Endothelial cell (in vitro differentiated cells): ENCODE measurements at regions not wholly inside any gene's neighbourhood (a gene's known extent, or its start where the extent isn't known, plus 50 kb on each side); places are given as distances from the start of the nearest gene placed in this dataset.

ENCODE experiments used
- DNase-seq: peaks from one replicate; pipeline ENCODE4 v3.0.0; 2021; ENCODE audit warnings: low spot score
- H3K27ac Mint-ChIP-seq: one replicate; pipeline ENCODE4 v1.8.0; 2021; ENCODE audit warnings: mixed read lengths, inconsistent platforms; ENCODE audit not compliant: unreplicated experiment
- H3K27me3 Mint-ChIP-seq: one replicate; pipeline ENCODE4 v1.8.0; 2021; ENCODE audit warnings: mild to moderate bottlenecking, moderate library complexity, mixed read lengths, inconsistent platforms; ENCODE audit not compliant: unreplicated experiment
- H3K36me3 Mint-ChIP-seq: one replicate; pipeline ENCODE4 v1.8.0; 2021; ENCODE audit warnings: mild to moderate bottlenecking, low read depth, mixed read lengths, inconsistent platforms; ENCODE audit not compliant: unreplicated experiment
- H3K4me1 Mint-ChIP-seq: one replicate; pipeline ENCODE4 v1.8.0; 2021; ENCODE audit warnings: mild to moderate bottlenecking, mixed read lengths, inconsistent platforms; ENCODE audit not compliant: unreplicated experiment
- H3K4me3 Mint-ChIP-seq: one replicate; pipeline ENCODE4 v1.8.0; 2021; ENCODE audit warnings: mild to moderate bottlenecking, mixed read lengths, inconsistent platforms; ENCODE audit not compliant: unreplicated experiment
- H3K9me3 Mint-ChIP-seq: one replicate; pipeline ENCODE4 v1.8.0; 2021; ENCODE audit warnings: mixed read lengths, inconsistent platforms; ENCODE audit not compliant: unreplicated experiment
- TF ChIP-seq, protein P1 (sequence below): fragments of 200-600 bp; sonication (generic); IDR thresholded peaks from one replicate; pipeline ENCODE4 v1.5.0; 2021; ENCODE audit warnings: antibody characterized with exemption; ENCODE audit not compliant: unreplicated experiment

- H3K4me1 Mint-ChIP-seq, result peaks cover 27% of the 10 kb centered on the region
- no peak overlapping the region for H3K27ac Mint-ChIP-seq
- peaks cover 4% of the 10 kb centered on the region for H3K9me3 Mint-ChIP-seq
- no peak for DNase-seq
- no peak overlapping the region for H3K4me3 Mint-ChIP-seq
- peaks cover 7% of the 10 kb centered on the region for H3K27me3 Mint-ChIP-seq
- no peaks in the 10 kb centered on the region for H3K36me3 Mint-ChIP-seq
- TF ChIP-seq, protein P1, sequence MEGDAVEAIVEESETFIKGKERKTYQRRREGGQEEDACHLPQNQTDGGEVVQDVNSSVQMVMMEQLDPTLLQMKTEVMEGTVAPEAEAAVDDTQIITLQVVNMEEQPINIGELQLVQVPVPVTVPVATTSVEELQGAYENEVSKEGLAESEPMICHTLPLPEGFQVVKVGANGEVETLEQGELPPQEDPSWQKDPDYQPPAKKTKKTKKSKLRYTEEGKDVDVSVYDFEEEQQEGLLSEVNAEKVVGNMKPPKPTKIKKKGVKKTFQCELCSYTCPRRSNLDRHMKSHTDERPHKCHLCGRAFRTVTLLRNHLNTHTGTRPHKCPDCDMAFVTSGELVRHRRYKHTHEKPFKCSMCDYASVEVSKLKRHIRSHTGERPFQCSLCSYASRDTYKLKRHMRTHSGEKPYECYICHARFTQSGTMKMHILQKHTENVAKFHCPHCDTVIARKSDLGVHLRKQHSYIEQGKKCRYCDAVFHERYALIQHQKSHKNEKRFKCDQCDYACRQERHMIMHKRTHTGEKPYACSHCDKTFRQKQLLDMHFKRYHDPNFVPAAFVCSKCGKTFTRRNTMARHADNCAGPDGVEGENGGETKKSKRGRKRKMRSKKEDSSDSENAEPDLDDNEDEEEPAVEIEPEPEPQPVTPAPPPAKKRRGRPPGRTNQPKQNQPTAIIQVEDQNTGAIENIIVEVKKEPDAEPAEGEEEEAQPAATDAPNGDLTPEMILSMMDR, result no peak
These were observed 84.8 kb upstream of the HNF1B start for GRCh38 chr17:37829592-37830123.

GRCh38 chr17:37828651-37829124 is 83.8 kb upstream of the HNF1B start:
- H3K27ac Mint-ChIP-seq, result no peak overlapping the region
- TF ChIP-seq, protein P1, result no peak
- DNase-seq, result no peak
- H3K36me3 Mint-ChIP-seq, result no peaks in the 10 kb centered on the region
- peaks cover 5% of the 10 kb centered on the region for H3K27me3 Mint-ChIP-seq
- H3K9me3 Mint-ChIP-seq, result no peaks in the 10 kb centered on the region
- no peak overlapping the region for H3K4me3 Mint-ChIP-seq
- peaks cover 27% of the 10 kb centered on the region for H3K4me1 Mint-ChIP-seq

GRCh38 chr17:37827905-37828650 is 83.2 kb upstream of the HNF1B start:
- Mint-ChIP-seq H3K36me3 (no peaks in the 10 kb centered on the region), H3K4me1 (peaks cover 27% of the 10 kb centered on the region), H3K27ac (no peak overlapping the region), H3K27me3 (peaks cover 5% of the 10 kb centered on the region), H3K9me3 (no peaks in the 10 kb centered on the region), H3K4me3 (no peak overlapping the region)
- TF ChIP-seq, protein P1, result no peak
- DNase-seq, result no peak

DNA sequence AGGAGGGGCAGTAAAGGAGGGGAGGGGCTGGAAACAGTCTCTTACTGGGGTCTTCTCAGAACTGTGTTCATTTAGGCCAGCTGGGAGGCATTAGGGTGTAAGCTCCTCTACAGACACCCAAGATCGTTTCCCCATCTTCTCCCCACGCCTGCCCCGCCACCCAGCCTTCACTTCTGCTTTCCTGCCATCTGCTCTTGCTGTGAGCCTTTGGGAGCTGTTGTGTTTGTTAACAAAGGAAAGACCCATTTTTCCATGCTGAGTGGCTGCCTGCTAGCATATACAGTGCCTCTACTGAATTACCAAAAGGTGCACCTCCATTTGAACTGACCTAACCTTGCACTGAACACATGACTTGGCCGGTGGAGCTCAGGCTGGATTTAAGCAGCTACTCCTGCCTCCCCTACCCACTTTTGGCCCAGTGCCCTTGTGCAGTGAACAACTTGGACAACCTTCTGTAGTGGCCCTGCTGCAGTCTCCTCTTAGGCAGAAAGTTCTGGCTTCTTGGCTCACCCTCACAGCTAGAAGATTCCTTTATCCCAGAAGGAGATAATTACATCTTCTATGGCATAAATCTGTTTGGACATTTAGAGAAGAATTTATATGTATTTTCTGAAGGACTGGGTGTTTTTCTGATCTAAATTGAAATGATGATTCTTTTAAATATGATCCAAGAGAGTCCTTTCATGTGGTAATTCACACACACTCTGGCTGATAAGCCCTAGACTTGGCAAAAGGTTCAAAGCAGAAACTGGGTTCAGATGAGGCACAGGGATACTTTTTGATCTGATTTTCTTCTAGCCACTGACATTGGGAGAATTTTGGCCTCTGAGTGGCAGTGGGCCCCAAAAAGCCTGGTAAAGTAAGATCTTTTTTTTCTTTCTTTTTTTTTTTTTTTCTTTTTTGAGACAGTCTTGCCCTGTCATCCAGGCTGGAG is 81.9 kb upstream of the HNF1B start:
- TF ChIP-seq, protein P1, result no peak
- no peak overlapping the region for H3K4me3 Mint-ChIP-seq
- H3K27me3 Mint-ChIP-seq, result peaks cover 2% of the 10 kb centered on the region
- H3K9me3 Mint-ChIP-seq, result no peaks in the 10 kb centered on the region
- H3K4me1 Mint-ChIP-seq, result peaks cover 27% of the 10 kb centered on the region
- H3K27ac Mint-ChIP-seq, result no peak overlapping the region
- no peaks in the 10 kb centered on the region for H3K36me3 Mint-ChIP-seq
- DNase-seq, result no peak
